Kidney epithelial cell (primary cell): ENCODE measurements at regions not wholly inside any gene's neighbourhood (a gene's known extent, or its start where the extent isn't known, plus 50 kb on each side); places are given as distances from the start of the nearest gene placed in this dataset.

Experiments
- DNase-seq: peaks from one replicate; pipeline ENCODE4 v3.0.0-alpha.2; 2010; ENCODE audit warnings: low read depth
- H3K27me3 ChIP-seq: 2 replicates; pipeline ENCODE4 v1.6.0; 2011; ENCODE audit warnings: low read length; ENCODE audit not compliant: control insufficient read depth, insufficient read depth
- H3K36me3 ChIP-seq: 2 replicates; pipeline ENCODE4 v1.5.1; 2011; ENCODE audit warnings: low read length; ENCODE audit not compliant: control insufficient read depth, insufficient read depth
- H3K4me3 ChIP-seq: 2 replicates; pipeline ENCODE4 v1.5.1; 2011; ENCODE audit warnings: low read depth, mild to moderate bottlenecking, control low read depth, low read length
- CTCF ChIP-seq: IDR thresholded peaks from 2 replicates; pipeline ENCODE4 v1.5.1; 2011; ENCODE audit warnings: mild to moderate bottlenecking, moderate library complexity, low read length, control low read depth, inconsistent platforms; ENCODE audit not compliant: insufficient read depth, poor library complexity, severe bottlenecking

GRCh38 chr7:33673029-33673700 is 232.2 kb upstream of the BMPER start:
- H3K36me3 ChIP-seq, result no peaks in the 10 kb centered on the region

GRCh38 chr7:33674804-33675411 is 230.4 kb upstream of the BMPER start:
- no peak for DNase-seq
- Histone ChIP-seq H3K27me3 (no peaks in the 10 kb centered on the region), H3K36me3 (no peaks in the 10 kb centered on the region), H3K4me3 (no peak overlapping the region)
- TF ChIP-seq CTCF, result no peak

More at GRCh38 chr7:33673029-33673700, 232.2 kb upstream of the BMPER start:
- Histone ChIP-seq H3K27me3 (no peaks in the 10 kb centered on the region), H3K4me3 (no peak overlapping the region)
- DNase-seq, result no peak
- TF ChIP-seq CTCF, result no peak

- no peak for DNase-seq
- no peaks in the 10 kb centered on the region for H3K27me3 ChIP-seq
- no peak for TF ChIP-seq CTCF
- no peak overlapping the region for H3K4me3 ChIP-seq
- no peaks in the 10 kb centered on the region for H3K36me3 ChIP-seq
Measured at GRCh38 chr7:33677556-33677955, 227.8 kb upstream of the BMPER start.

- H3K36me3 ChIP-seq, result no peaks in the 10 kb centered on the region
- H3K27me3 ChIP-seq, result no peaks in the 10 kb centered on the region
- no peak for DNase-seq
- H3K4me3 ChIP-seq, result no peak overlapping the region
- TF ChIP-seq CTCF, result no peak
Measured at GRCh38 chr7:33678569-33679335, 226.6 kb upstream of the BMPER start.

GRCh38 chr7:33680682-33681081 is 224.7 kb upstream of the BMPER start:
- no peaks in the 10 kb centered on the region for H3K36me3 ChIP-seq
- no peak for TF ChIP-seq CTCF
- no peak overlapping the region for H3K4me3 ChIP-seq
- no peaks in the 10 kb centered on the region for H3K27me3 ChIP-seq
- DNase-seq, result no peak

- H3K27me3 ChIP-seq, result no peaks in the 10 kb centered on the region
- TF ChIP-seq CTCF, result no peak
- H3K4me3 ChIP-seq, result no peak overlapping the region
- DNase-seq, result no peak
- H3K36me3 ChIP-seq, result no peaks in the 10 kb centered on the region
Measured at GRCh38 chr7:33685503-33685902, 219.8 kb upstream of the BMPER start.
